GM10266 (cell line): ENCODE measurements at regions not wholly inside any gene's neighbourhood (a gene's known extent, or its start where the extent isn't known, plus 50 kb on each side); places are given as distances from the start of the nearest gene placed in this dataset.
"Not testable (repeated sequence)": the region's sequence is repeated elsewhere in the genome, so short reads cannot be mapped to it uniquely, and the experiment has no call there.

Experiments used
- DNase-seq: peaks from one replicate; pipeline ENCODE4 v3.0.0; 2012; ENCODE audit errors: extremely low spot score
- TF ChIP-seq, protein P1 (sequence below): IDR thresholded peaks from 2 replicates; pipeline ENCODE4 v1.5.1; 2012; ENCODE audit warnings: mild to moderate bottlenecking, low read depth; ENCODE audit not compliant: control insufficient read depth, insufficient read depth; ENCODE audit errors: missing control alignments

DNA sequence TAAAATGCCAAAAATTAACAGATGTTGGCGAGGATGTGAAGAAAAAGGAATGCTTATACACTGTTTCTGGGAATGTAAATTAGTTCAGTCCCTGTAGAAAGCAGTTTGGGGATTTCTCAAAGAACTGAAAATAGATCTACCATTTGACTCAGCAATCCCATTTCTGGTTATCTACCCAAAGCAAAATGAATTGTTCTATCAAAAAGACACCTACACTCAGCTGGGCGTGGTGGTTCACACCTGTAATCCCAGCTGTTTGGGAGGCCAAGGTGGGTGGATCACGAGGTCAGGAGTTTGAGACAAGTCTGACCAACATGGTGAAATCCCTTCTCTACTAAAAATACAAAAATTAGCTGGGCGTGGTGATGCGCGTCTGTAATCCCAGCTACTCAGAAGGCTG is 279.3 kb upstream of the PDE3A start:
- no peak for DNase-seq
- TF ChIP-seq, protein P1, sequence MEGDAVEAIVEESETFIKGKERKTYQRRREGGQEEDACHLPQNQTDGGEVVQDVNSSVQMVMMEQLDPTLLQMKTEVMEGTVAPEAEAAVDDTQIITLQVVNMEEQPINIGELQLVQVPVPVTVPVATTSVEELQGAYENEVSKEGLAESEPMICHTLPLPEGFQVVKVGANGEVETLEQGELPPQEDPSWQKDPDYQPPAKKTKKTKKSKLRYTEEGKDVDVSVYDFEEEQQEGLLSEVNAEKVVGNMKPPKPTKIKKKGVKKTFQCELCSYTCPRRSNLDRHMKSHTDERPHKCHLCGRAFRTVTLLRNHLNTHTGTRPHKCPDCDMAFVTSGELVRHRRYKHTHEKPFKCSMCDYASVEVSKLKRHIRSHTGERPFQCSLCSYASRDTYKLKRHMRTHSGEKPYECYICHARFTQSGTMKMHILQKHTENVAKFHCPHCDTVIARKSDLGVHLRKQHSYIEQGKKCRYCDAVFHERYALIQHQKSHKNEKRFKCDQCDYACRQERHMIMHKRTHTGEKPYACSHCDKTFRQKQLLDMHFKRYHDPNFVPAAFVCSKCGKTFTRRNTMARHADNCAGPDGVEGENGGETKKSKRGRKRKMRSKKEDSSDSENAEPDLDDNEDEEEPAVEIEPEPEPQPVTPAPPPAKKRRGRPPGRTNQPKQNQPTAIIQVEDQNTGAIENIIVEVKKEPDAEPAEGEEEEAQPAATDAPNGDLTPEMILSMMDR, result no peak

DNA sequence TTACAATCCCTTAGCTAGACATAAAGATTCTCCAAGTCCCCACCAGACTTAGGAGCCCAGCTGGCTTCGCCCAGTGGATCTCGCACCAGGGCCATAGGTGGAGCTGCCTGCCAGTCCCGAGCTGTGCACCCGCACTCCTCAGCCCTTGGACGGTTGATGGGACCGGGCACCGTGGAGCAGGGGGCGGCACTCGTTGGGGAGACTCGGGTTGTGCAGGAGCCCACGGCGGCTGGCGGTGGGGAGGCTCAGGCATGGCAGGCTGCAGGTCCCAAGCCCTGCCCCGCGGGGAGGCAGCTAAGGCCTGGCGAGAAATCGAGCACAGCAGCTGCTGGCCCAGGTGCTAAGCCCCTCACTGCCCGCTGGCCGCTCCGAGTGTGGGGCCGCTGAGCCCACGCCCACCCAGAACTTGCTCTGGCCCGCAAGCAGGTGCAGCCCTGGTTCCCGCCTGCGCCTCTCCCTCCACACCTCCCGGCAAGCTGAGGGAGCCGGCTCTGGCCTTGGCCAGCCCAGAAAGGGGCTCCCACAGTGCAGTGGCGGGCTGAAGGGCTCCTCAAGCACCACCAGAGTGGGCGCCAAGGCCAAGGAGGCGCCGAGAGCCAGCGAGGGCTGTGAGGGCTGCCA is 275.0 kb upstream of the PDE3A start:
- DNase-seq, result not testable (repeated sequence)

DNA sequence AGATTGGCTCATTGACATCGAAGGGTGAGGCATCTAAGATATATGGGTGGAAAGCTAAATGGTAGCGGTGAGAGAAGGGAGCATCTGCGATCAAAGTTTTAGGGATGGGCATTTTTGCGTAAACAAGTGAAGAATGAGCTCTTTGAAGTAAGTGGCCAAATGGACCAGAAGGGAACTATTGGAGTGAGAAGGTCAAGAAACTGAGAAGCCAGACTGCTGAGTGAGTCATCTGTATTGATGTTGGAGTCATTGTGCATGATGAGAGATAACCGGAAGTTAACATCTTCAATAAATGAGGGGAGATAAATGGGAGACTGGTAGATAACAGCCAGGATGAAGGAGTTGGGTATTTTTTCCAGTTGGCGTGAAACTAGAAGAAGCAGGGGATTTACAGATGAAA is 271.9 kb upstream of the PDE3A start:
- no peak for DNase-seq
- TF ChIP-seq, protein P1, result no peak

DNA sequence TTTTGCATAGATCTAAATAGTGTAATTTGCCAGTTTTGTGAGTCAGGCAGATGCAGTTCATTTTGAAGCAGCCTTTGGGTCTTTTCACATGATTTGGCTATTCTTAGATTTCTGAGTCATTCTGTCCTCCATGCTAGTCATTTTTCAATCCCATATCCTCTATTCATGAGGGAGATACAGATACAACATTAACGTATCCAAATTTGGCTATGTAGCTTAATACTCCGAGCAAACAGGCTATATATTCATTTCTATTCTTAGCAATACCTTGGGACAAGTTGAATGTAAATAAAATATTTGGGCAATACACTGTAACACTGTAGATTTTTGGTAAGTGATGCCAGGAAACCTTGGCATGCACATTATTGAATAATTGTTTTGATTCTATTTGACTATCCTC is 270.7 kb upstream of the PDE3A start:
- TF ChIP-seq, protein P1, result no peak
- DNase-seq, result peak; percentile 59

DNA sequence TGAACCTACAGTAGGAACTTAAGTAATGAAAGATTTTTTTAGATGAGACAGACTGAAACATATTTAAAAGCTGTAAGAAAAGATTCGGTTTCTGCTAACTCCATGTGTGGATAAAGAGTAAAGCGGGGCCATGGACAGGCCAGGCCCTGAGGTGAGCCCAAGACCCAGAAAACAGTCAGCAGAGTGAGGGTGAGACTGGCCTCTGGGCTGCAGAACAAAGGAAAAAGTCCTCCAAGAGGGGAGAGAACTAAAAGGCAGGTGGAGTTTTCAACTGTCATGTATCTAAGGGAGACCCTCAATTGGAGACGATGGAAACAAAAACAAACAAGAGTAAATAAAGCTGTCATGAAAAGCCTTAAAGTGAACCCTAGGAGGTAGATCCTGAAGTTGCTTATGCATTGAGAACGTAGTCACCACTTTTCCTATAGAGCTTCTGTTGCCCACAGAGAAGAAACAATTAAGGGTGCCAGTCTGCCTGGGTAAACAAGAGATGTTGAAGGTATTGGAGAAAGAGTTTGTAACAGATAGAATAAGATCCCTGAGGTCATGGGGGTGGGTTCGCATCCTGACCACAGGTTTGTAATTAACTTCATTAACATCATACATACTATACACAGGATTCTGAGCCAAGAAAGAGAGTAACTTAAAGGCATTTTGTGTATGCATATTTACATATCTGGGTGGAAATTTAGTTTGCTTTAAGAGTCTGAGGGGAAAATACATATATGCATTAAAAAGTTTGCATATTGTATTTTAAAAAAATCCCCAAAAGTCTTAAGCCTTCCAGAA is 268.7 kb upstream of the PDE3A start:
- TF ChIP-seq, protein P1, result no peak
- no peak for DNase-seq

DNA sequence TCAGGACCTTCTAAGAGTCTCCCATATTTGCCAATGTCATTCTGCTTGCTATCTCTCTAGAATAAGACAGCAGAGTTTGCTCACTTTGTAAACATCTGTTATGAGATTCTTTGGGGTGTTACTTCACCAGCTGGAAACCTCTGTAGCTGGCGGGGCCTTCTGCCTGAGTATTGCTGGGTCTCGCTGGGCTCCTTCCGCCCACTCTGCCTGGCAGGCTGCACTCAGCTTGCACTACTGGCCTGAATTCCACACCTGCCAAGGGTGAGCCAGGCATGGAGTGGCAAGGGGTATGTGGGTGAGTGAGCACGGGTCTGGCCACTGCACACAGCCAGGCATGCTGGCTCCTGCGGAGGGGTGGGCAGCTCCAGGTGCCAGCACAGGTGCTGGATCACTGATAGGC is 267.3 kb upstream of the PDE3A start:
- TF ChIP-seq, protein P1, result no peak
- no peak for DNase-seq

GRCh38 chr12:20105943-20106342 is 262.4 kb upstream of the PDE3A start:
- TF ChIP-seq, protein P1, result no peak

More at GRCh38 chr12:20105943-20106342, 262.4 kb upstream of the PDE3A start:
- no peak for DNase-seq
